DMS79 treated with DMSO at 0.1 percent for 48 hours (cell line): ENCODE measurements at regions not wholly inside any gene's neighbourhood (a gene's known extent, or its start where the extent isn't known, plus 50 kb on each side); places are given as distances from the start of the nearest gene placed in this dataset.
"Not testable (repeated sequence)": the region's sequence is repeated elsewhere in the genome, so short reads cannot be mapped to it uniquely, and the experiment has no call there.

Experiments
- DNase-seq: peaks from one replicate; lab custom pipeline; 2025; lab: John Stamatoyannopoulos, UW

DNA sequence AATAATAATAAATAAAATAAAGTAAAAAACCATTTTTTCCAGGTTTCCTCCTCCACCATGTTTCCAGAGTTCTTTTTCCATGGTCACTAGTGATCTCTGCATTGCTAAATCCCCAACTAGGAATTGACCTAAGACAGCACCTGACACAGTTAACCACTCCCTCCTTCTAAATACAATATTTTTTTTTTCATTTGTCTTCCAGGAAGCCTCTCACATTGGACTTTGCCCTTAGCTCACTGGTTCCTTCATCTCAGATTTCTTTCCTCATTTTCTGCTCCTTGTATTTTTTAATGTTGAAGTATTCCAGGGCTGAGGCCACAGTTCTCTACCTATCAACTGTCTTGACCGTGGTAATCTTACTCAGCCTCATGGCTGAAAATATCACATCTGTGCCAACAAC lies 187.3 kb upstream of the FAM241A start:
- no peak for DNase-seq

DNA sequence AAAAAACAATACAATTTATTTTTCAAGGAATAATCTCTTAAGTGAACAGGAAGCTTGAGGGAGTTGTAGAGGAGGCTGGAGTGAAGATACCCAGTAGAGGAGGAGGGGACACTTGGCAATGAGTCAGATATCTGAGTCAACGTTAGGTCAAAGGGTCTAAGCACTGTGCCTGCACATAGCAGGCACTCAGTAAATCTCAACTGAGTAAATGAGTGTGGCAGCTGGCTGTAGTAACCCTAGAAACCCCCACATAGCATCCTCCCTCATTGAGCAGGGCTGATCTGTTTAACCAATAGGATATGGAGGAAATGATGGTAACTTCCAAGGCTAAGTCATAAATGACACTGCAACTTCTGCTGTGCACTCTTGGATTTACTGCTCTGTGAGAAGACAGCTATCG lies 186.0 kb upstream of the FAM241A start:
- no peak for DNase-seq

GRCh38 chr4:111960241-111960667 lies 185.0 kb upstream of the FAM241A start:
- no peak for DNase-seq

DNA sequence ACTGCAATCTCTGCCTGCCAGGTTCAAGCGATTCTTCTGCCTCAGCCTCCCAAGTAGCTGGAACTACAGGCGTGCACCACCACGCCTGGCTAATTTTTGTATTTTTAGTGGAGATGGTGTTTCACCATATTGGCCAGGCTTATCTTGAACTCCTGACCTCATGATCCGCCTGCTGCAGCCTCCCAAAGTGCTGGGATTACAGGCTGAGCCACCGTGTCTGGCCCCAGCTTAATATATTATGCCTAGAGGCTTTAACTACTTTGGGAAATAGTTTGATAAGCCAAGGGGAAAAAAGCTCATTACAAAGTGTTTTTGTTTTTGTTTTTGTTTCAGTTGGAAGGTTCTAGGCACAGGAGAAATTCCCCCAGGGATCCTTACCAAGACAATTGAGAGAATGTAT lies 184.2 kb upstream of the FAM241A start:
- DNase-seq: not testable (repeated sequence)

DNA sequence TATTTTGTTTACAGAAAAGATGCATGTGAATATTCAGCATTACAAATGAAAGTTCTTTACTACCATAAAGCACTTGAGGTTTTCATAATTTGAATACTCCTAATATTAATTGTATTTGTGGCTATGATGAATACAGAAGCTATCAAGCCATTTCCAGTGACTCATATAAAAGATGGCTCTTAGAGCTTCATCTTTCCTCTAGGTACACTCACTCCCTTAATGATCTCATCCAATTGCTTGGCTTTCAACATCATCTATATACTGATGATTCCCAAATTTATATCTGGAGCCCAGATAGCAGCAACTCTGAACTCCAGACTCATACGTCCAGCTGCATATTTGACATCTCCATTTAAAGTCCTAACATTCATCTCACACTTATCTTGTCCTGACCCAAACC lies 183.4 kb upstream of the FAM241A start:
- no peak for DNase-seq

- DNase-seq: no peak
Measured at GRCh38 chr4:111963158-111963700, 182.0 kb upstream of the FAM241A start.

GRCh38 chr4:111977419-111977965 lies 167.8 kb upstream of the FAM241A start:
- DNase-seq: no peak

DNA sequence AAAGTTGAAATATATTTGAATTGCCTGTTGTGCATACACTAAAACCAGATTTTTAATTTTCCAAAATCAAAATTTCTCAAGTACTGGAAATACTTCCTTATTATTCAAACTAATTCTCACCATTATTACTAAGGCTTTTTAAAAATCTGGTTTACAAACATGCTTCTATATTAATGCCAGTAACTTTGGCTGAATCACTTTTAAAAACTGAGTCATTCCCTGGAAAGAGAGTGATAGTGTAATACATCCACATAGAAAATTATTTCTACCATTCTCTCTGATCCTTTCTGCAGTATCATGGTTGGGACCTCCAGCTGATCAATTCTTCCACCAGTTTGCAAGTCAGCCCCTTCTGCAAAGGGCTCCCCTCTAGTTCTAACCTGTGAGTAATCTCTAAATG lies 165.3 kb upstream of the FAM241A start:
- DNase-seq: no peak

GRCh38 chr4:111982089-111982488 lies 163.2 kb upstream of the FAM241A start:
- no peak for DNase-seq

DNA sequence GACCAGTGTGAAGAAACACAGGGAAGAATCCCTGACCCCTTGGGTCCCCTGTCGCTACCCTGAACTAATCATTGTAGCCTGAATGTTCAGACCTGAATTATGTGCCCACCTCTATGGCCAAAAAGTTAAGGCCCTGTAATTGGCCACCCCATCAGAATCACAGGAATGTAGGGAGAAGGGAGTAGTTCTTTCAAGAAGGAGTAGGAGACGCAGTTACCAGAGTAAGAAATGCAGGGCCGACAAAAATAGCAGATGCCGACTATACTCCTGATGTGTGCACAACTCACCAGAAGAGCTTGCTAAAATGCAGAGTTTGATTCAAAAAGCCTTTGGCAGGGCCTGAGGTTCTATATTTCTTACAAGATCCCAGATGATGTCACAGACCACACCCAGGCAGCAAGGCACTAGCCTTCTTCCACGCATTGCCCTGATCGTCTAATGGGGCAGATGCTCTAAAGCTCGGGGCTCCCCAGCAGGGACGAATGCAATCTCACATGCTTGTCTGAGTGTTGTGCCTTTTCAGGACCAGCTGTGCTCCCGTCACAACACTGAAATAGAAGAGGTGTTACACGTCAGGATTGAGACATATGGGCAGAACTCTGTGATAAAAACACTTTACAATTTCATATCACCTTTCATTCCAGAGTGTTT lies 161.0 kb upstream of the FAM241A start:
- no peak for DNase-seq

DNA sequence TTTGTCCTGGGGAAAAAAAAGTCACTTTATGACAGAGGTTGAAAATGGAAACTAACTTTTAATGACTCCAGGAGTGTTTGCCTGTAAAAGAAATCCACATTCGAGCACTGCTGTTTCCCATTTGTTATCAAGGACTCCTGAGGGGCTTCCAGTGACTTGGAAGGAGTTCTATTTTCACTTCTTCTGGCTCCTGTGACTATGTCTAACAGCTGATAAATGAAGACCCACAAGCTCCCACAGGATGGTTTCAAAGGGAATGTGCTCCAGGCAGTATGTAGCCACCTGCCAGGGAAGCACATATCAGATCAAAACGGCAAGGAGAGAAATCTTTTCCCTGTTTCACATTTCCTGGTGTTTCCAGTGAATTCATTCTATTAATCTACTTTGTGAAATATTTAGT lies 159.8 kb upstream of the FAM241A start:
- DNase-seq: no peak

DNA sequence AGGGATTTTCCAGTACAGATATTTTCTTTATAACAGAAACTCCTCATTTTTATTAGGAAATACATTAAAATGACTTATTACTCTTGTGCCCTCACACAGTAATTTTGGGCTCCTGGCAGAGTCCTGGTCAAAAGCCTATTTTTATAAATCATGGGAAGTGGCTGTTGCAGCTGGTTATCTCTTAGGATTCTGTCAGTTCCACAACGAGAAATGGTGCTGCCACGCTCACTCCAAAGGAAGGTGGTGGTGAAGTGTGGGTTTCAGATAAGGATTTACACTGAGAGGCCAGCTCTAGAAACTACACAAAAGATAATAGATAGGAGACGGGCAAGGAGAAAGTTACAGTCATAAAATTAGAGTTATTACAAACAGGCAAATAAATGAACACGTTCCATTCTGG lies 159.2 kb upstream of the FAM241A start:
- DNase-seq: no peak

GRCh38 chr4:111988514-111988913 lies 156.7 kb upstream of the FAM241A start:
- DNase-seq: no peak

GRCh38 chr4:111989817-111990216 lies 155.4 kb upstream of the FAM241A start:
- no peak for DNase-seq

GRCh38 chr4:111991163-111991562 lies 154.1 kb upstream of the FAM241A start:
- DNase-seq: no peak

DNA sequence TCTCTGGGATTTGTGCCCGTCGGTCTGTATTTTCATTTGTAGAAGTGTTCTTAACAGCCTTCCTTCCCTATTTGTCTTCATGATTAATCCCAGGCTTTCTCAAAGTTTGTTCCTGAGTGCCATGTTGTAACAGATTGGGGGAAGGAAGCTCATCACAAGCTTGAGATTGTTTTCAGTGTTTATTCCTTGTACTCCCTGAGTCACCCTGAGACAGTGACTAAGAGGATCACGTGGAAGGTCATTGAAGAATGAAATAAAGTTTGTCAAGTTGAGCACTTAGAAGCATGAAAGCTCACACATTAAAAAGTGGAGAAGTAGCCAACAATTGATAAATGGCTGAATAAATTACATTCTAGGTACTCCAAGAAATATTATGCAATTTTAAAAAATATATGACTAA lies 153.5 kb upstream of the FAM241A start:
- no peak for DNase-seq

DNA sequence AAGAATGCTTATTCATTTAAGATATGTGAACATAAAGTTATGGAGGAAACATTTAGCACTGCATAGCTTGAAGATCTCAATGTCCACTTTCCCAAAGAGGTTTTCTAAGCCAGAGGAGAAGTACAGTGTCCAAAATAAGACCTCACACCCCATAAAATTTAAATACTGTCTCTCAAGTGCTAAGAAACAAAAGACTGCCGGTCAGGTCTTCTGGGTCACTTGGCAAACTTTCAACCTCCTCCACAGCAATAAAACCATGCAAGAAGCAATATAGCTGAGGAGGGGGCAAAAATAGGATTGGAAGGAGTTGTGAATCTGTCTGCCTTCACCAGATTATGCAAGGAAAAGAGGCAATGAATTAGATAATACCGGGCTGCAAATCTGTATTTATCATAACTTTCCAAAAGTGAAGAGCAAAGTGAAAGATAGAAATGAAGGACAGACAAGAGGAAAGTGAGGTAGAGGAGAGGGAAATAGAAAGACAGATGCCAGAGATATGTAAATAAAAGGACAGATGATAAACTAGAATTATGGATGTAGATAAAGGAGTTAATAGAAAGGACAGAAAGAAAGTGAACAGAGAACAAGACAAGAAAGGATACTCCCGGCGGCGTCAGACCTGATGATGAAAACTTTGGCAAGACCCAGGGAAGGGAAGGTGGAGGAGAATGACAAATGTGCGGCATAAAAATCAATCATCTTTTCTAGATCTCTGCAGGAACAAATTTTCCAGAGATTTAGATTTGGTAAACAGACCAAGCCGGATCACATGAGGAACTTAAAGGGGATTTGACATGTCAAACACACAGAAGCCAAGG lies 152.7 kb upstream of the FAM241A start:
- DNase-seq: no peak

DNA sequence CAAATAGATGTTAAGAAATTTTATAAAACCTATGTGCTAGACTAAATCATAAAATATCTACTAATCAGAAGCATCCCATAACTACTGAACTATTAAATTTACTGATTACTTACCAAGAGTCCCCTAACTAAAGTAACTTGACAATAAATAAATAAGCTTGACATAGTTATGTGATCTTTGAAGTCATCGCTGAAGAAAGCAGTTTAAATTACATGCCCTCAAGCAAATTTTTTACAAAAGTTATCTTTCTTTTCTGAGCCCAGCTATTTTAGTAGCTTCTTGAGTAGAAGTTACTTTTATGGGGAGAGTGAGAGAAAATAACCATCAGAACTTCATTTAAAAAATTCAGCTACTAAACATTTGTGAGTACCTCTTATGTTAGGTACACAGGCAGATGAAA lies 150.9 kb upstream of the FAM241A start:
- no peak for DNase-seq

GRCh38 chr4:111997785-111998184 lies 147.5 kb upstream of the FAM241A start:
- no peak for DNase-seq

DNA sequence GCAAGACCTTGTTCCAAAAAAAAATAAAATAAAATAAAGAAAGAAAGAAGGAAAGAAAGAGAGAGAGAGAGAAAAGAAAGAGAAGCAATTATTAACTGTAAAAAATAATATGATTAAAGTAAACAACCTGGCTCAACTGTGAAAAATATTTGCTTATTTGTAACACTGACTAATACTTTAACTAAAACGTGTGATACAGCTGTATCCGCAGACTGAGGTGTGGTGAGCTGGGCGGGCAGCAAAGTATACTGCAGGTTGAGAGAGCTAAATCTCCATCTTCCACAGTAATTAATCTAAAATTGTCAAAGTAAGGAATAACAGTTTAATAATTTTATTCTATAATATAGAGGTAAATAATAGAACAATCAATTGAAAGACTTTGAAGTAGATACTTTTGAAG lies 145.5 kb upstream of the FAM241A start:
- no peak for DNase-seq

- DNase-seq: no peak
Measured at GRCh38 chr4:112001041-112001440, 144.2 kb upstream of the FAM241A start.

DNA sequence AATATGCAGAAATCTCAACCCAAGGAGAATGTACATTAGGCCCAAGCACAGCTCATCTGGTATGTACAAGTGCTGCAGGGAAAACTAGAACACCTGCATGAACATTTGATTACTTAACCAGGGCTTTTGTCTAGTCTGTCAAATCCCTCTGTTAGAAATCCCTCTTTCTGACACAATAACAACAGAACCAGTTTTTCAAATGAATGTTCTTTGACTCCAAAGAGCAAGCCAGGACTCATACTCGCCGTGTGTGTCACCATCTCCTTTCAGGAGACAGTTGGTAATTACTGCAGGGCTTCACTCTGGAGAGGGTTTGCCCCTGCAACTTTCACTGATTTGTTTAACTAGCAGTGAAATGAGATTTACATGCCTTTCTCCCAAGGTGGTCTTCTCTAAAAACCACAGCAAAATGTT lies 143.0 kb upstream of the FAM241A start:
- no peak for DNase-seq
